ENCODE measurements at regions not wholly inside any gene's neighbourhood (a gene's known extent, or its start where the extent isn't known, plus 50 kb on each side); places are given as distances from the start of the nearest gene placed in this dataset.

GRCh38 chr14:100654814-100655740 lies 67.9 kb upstream of the BEGAIN start:
- no peak for FAIRE-seq
- TF ChIP-seq, protein P1, sequence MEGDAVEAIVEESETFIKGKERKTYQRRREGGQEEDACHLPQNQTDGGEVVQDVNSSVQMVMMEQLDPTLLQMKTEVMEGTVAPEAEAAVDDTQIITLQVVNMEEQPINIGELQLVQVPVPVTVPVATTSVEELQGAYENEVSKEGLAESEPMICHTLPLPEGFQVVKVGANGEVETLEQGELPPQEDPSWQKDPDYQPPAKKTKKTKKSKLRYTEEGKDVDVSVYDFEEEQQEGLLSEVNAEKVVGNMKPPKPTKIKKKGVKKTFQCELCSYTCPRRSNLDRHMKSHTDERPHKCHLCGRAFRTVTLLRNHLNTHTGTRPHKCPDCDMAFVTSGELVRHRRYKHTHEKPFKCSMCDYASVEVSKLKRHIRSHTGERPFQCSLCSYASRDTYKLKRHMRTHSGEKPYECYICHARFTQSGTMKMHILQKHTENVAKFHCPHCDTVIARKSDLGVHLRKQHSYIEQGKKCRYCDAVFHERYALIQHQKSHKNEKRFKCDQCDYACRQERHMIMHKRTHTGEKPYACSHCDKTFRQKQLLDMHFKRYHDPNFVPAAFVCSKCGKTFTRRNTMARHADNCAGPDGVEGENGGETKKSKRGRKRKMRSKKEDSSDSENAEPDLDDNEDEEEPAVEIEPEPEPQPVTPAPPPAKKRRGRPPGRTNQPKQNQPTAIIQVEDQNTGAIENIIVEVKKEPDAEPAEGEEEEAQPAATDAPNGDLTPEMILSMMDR (IDR thresholded peaks at IDR 0.05; ENCODE audit: insufficient read depth, low read length, severe bottlenecking), result peak; percentile 94
- DNase-seq (ENCODE audit: low read depth), result no peak
- Histone ChIP-seq H3K36me3 (ENCODE audit: control insufficient read depth, insufficient read depth, low read length) (no peaks in the 10 kb centered on the region), H3K4me3 (ENCODE audit: low read depth, low read length) (no peak overlapping the region), H3K27me3 (ENCODE audit: control insufficient read depth, insufficient read depth, low read length) (peaks cover 2% of the 10 kb centered on the region)

DNA sequence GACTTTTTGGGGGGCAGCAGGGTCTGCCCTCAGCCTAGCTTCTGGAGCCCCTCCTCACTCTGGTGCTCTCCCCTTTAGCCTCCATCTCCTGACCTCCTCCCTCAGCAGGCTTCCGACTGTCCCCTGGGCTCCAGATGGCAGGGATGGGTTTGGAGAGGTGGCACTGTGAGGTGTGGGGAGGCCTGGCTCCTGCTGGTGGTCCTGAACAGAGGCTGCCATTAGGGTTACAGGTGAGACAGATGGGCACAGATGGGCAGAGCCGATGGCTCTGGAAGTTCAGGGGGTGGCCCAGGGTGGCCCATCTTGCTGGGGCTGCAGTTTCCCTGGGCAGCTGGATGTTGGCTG lies 68.5 kb upstream of the BEGAIN start:
- peaks cover 2% of the 10 kb centered on the region for H3K27me3 ChIP-seq (ENCODE audit: control insufficient read depth, insufficient read depth, low read length)
- FAIRE-seq, result no peak

GRCh38 chr14:100656996-100657395 lies 69.7 kb upstream of the DLK1 start:
- DNase-seq (ENCODE audit: low read depth) (no peak), FAIRE-seq (no peak)
- H3K4me3 ChIP-seq (ENCODE audit: low read depth, low read length), result no peak overlapping the region
- no peaks in the 10 kb centered on the region for H3K36me3 ChIP-seq (ENCODE audit: control insufficient read depth, insufficient read depth, low read length)
- peaks cover 2% of the 10 kb centered on the region for H3K27me3 ChIP-seq (ENCODE audit: control insufficient read depth, insufficient read depth, low read length)
- TF ChIP-seq, protein P1 (IDR thresholded peaks at IDR 0.05; ENCODE audit: insufficient read depth, low read length, severe bottlenecking), result no peak

More for the DNA sequence above, 68.5 kb upstream of the BEGAIN start:
- no peaks in the 10 kb centered on the region for H3K36me3 ChIP-seq (ENCODE audit: control insufficient read depth, insufficient read depth, low read length)
- no peak for DNase-seq (ENCODE audit: low read depth)
- no peak overlapping the region for H3K4me3 ChIP-seq (ENCODE audit: low read depth, low read length)
- TF ChIP-seq, protein P1 (IDR thresholded peaks at IDR 0.05; ENCODE audit: insufficient read depth, low read length, severe bottlenecking), result no peak

GRCh38 chr14:100657780-100658179 lies 68.9 kb upstream of the DLK1 start:
- no peak overlapping the region for H3K4me3 ChIP-seq (ENCODE audit: low read depth, low read length)
- TF ChIP-seq, protein P1 (IDR thresholded peaks at IDR 0.05; ENCODE audit: insufficient read depth, low read length, severe bottlenecking), result no peak
- DNase-seq (ENCODE audit: low read depth) (no peak), FAIRE-seq (no peak)
- peaks cover 2% of the 10 kb centered on the region for H3K27me3 ChIP-seq (ENCODE audit: control insufficient read depth, insufficient read depth, low read length)
- no peaks in the 10 kb centered on the region for H3K36me3 ChIP-seq (ENCODE audit: control insufficient read depth, insufficient read depth, low read length)

DNA sequence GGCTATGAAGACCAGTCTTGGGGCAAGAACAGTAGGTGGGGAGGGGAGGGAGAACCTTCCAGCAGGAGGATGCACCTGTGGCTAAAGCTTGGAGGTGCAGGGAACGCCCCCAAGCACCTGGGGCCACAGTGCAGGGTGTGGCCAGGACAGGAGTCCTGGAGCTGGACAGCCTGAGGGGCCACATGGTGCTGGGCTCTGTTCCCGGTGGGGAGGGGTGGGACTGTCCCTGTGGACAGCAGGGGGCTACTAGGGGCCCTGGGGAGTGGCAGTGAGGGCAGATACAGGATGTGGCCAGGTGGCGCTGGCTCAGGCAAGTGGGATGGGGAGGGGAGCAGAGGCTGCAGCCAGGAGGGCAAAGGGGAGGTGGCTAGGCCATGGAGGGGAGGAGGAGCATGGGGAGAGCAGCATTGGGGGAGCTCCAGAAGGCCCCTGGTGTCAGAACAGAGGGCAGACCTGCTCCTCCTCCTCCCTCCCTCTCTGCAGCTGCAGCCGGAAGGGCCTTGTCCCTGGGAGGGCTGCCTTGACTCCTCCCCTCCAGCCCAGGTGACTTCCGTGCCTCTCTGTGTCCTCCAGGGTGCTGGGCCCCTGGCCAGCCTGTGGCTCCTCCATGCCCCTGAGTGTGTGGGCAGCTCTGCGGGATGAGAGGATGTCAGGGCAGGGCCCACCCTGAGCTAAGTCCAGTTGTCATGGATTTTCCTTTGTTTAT lies 68.4 kb upstream of the DLK1 start:
- Histone ChIP-seq H3K4me3 (ENCODE audit: low read depth, low read length) (no peak overlapping the region), H3K36me3 (ENCODE audit: control insufficient read depth, insufficient read depth, low read length) (no peaks in the 10 kb centered on the region), H3K27me3 (ENCODE audit: control insufficient read depth, insufficient read depth, low read length) (peaks cover 2% of the 10 kb centered on the region)
- FAIRE-seq, result no peak
- no peak for DNase-seq (ENCODE audit: low read depth)
- TF ChIP-seq, protein P1 (IDR thresholded peaks at IDR 0.05; ENCODE audit: insufficient read depth, low read length, severe bottlenecking), result no peak

Data from bronchial epithelial cell (primary cell).